ENCODE measurements at regions not wholly inside any gene's neighbourhood (a gene's known extent, or its start where the extent isn't known, plus 50 kb on each side); places are given as distances from the start of the nearest gene placed in this dataset.
A peak's percentile ranks its signal among the peaks of the same experiment; 100 is the strongest.

DNA sequence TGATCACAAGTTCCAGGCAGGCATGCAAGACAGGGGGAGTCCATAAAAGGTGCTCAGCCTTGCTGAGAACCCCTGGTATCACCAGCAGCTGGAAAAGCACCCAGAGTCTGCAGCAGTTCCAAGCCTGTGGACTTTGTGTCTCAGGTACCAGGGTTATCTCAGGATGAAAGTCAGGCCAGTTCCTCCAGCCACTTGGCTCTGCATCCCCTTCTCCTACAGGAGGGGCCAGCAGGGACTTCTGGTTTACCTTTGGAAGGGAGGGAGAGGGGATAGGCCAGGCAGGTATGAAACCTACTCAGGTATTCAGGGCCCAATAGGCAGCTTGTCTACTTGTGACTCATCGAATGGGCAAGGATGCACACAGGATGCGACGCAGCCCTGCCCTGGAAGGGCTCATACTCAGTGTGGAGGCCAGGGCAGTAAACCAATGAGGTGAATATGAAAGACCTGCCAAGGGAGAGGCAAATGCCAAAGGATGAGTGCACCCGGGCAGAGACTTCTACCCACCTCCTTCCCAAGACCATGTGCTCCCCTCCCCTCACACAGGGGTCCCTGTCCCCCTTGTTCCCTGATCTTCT, 148.2 kb downstream of the SLC38A6 start:
- DNase-seq, result no peak

- no peak for DNase-seq
Measured at GRCh38 chr14:61128382-61129167, 147.5 kb downstream of the SLC38A6 start.

GRCh38 chr14:61126603-61127498, 145.8 kb downstream of the SLC38A6 start:
- DNase-seq, result no peak

DNA sequence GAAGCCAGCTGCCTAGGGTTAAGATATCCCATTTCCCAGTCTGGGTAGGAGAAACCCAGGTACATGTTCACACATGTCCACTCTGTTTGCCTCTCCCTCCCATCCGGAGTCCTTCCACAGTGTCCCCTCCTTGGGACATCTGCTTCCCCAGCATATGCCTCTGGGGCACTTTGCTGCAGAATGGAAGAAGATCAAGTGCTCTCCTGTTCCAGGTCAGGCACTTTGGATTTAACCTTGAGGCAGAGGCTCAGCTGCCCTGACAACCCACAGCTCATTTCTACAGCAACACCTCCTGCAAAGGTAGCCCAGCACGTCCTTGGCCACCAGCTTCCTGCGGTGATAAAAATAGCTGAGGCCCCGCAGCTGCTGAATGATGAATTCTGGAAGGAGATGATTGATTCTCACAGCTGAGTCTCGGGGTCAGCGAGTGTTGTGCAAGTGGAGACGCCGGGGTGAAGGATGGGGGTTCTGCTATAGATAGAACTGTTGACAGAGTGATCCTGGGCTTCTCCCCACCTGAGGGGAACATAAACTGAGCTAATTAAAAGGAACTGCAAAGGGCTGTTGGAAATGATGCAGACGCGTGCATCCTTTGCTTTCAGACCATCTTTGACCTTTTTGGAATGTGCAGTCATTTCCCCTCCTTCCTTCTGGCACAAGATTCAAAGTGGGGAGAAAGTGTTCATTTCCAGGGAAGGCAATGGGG, 145.0 kb downstream of the SLC38A6 start:
- peak; percentile 73 for DNase-seq

GRCh38 chr14:61125041-61125866, 144.2 kb downstream of the SLC38A6 start:
- DNase-seq, result no peak

- no peak for DNase-seq
Measured at GRCh38 chr14:61122862-61123261, 141.8 kb downstream of the SLC38A6 start.

- no peak for DNase-seq
Measured at GRCh38 chr14:61121355-61121787, 140.3 kb downstream of the SLC38A6 start.

- DNase-seq, result no peak
Measured at GRCh38 chr14:61120576-61120975, 139.5 kb downstream of the SLC38A6 start.

- no peak for DNase-seq
Measured at GRCh38 chr14:61119006-61119405, 138.0 kb downstream of the SLC38A6 start.

GRCh38 chr14:61116369-61116768, 135.3 kb downstream of the SLC38A6 start:
- DNase-seq, result no peak

DNA sequence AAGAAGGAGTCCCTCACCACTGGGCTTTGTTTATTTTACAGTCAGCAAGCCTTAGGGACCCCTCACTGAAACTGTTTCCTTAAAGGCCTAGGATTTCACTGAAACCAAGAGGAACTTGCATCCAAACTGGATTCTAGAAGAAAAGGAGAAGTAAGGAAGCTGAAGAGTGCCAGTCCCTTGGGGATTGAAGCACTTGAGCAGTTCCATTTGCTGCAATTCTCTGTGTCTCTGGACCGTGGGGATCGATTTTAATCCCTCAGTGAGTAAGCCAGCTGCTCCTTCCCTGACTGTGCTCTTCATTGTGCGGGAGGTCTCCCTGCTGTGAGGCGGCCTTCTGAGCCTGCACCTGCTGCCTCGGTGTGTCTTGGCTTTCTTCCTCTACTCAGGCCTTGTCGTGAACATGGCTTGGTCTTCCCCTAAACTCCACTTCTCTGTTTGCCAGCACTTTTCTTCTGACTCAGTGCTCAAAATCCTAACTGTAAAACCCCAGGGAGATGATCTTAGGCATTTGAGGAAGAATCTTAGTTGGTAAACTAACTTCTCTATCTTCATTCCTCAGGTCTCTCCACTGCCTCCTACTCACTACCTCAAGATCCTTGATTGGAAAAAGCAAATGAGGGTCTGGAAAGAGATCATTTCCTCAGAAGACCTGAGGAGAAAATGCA, 132.6 kb downstream of the SLC38A6 start:
- no peak for DNase-seq

- DNase-seq, result no peak
Measured at GRCh38 chr14:61112506-61112905, 131.5 kb downstream of the SLC38A6 start.

GRCh38 chr14:61111731-61112130, 130.7 kb downstream of the SLC38A6 start:
- no peak for DNase-seq

- DNase-seq, result peak; percentile 45
Measured at GRCh38 chr14:61111209-61111665, 130.2 kb downstream of the SLC38A6 start.

GRCh38 chr14:61110316-61111082, 129.5 kb downstream of the SLC38A6 start:
- no peak for DNase-seq

GRCh38 chr14:61109288-61109687, 128.2 kb downstream of the SLC38A6 start:
- DNase-seq, result no peak

GRCh38 chr14:61108496-61109141, 127.6 kb downstream of the SLC38A6 start:
- DNase-seq, result peak; percentile 42

DNA sequence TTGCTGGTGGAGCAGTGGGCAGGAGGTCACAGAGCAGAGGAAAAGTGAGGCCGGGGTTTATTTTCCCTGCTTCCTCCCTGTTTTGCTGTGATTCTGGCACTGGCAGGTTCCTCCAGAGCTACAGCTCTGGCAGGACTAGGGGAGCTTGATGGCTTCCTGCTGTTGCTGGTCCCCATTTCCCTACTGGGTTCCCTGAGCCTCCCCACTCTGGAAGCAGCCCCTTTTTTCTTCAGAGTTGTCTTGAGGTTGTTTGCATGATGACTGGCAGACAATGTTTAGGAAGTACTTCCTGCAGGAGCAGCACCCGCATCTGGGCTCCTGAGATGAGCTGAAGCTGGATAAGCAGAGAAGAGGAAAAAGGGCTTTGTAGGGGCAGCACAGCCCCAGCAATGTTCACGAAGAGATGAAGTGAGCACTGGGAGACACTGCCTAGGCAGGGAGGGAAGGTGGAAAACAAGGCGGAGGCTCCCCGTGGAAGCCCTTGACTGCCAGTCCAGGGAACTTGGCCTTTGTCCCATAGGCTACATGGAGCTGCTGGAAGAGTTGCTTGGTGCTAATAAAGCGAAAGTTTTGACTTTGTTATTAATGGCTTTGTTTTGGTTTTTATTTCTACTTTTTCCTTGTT, 126.9 kb downstream of the SLC38A6 start:
- no peak for DNase-seq

DNA sequence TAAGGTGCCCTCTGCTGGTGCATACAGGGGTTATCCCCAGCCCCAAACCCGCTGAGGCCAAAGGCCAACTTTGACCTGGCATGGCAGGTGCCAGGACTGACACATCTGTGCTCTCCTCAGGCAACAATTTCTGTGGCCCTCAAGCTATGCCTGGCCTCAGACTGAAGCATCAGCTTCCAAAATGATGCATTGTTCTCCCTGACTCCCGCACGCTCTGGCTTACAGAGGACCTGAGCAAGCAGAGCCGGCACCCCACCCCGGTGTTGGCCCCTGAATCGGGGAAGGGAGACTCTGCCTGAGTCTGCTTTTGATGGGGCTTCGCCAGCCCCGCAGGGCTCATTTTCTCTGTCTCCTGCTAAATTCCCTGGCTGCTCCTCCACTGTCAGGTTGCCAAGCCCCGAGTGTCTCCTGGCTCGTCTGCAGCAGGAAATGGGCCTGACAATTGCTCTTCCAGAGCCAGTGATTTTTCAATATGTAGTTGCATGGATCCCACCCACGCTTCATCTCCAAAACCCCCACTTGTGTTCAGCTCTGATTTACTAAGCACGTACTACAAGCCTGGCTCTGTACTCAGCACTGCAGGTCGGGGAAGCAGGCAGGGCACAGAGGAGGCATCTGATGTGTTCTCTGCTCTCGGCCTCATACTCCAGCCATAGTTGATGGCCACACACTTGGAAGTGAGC, 126.1 kb downstream of the SLC38A6 start:
- peak; percentile 90 for DNase-seq
